ENCODE measurements at regions not wholly inside any gene's neighbourhood (a gene's known extent, or its start where the extent isn't known, plus 50 kb on each side); places are given as distances from the start of the nearest gene placed in this dataset.

DNA sequence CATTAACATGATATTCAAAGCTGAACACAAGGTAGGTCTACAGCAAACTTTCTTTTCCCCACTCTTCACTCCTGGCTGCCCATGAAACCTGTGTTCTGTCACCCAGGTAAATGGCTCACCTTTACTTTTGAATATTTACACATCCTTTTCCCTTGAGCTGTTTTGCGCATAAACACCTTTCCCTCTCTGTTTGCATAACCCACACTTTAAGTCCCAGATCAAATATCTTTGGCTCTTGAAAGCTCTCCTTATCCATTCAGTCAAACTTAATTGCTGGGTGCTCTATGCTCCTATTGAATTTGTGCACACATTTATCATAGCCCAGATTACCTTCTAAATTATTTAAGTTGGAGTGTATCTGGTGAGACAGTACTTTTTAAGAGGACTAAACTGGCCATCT is 51.7 kb upstream of the ATP8A1 start:
- no peak for ATAC-seq
- no peak for DNase-seq
- intact Hi-C loops (cut with DNase I, micrococcal nuclease): no loop called here
